MM.1S (cell line): ENCODE measurements at regions not wholly inside any gene's neighbourhood (a gene's known extent, or its start where the extent isn't known, plus 50 kb on each side); places are given as distances from the start of the nearest gene placed in this dataset.

Experiments used
- DNase-seq: peaks from one replicate; pipeline ENCODE4 v3.0.0-alpha.2; 2015
- H2AFZ ChIP-seq: fragments of 300-600 bp; sonication (generic); 2 replicates; pipeline ENCODE4 v1.6.0; 2016; ENCODE audit warnings: antibody characterized with exemption, low read length
- H3F3A ChIP-seq: fragments of 300-600 bp; sonication (generic); 2 replicates; pipeline ENCODE4 v1.6.1; 2016; ENCODE audit warnings: mild to moderate bottlenecking, antibody characterized with exemption, low read length, moderate library complexity, mixed read lengths; ENCODE audit not compliant: insufficient read depth
- H3K27ac ChIP-seq: fragments of 300-600 bp; sonication (generic); 2 replicates; pipeline ENCODE4 v1.5.1; 2016; ENCODE audit warnings: mild to moderate bottlenecking, low read length
- H3K27me3 ChIP-seq: fragments of 300-600 bp; sonication (generic); replicated peaks from 2 replicates; pipeline ENCODE4 v1.6.0; 2016; ENCODE audit warnings: low read length; ENCODE audit not compliant: insufficient read depth
- H3K36me3 ChIP-seq: fragments of 300-600 bp; sonication (generic); replicated peaks from 2 replicates; pipeline ENCODE4 v1.6.1; 2016; ENCODE audit warnings: mild to moderate bottlenecking, low read length, mixed read lengths; ENCODE audit not compliant: insufficient read depth
- H3K4me1 ChIP-seq: fragments of 300-600 bp; sonication (generic); 2 replicates; pipeline ENCODE4 v1.6.1; 2016; ENCODE audit warnings: low read length, mixed read lengths
- H3K4me2 ChIP-seq: fragments of 300-600 bp; sonication (generic); 2 replicates; pipeline ENCODE4 v1.6.0; 2016; ENCODE audit warnings: low read depth, low read length
- H3K4me3 ChIP-seq: fragments of 300-600 bp; sonication (generic); 2 replicates; pipeline ENCODE4 v1.5.1; 2016; ENCODE audit warnings: low read length, mixed read lengths
- H3K79me2 ChIP-seq: fragments of 300-600 bp; sonication (generic); 2 replicates; pipeline ENCODE4 v1.6.1; 2016; ENCODE audit warnings: mixed run types, low read length, mixed read lengths
- H3K9ac ChIP-seq: fragments of 300-600 bp; sonication (generic); 2 replicates; pipeline ENCODE4 v1.6.1; 2016; ENCODE audit warnings: low read length, mixed read lengths
- H3K9me2 ChIP-seq: fragments of 300-600 bp; sonication (generic); replicated peaks from 2 replicates; pipeline ENCODE4 v1.6.1; 2016; ENCODE audit warnings: mild to moderate bottlenecking, low read length, mixed read lengths; ENCODE audit not compliant: insufficient read depth
- H3K9me3 ChIP-seq: fragments of 300-600 bp; sonication (generic); replicated peaks from 2 replicates; pipeline ENCODE4 v1.6.1; 2016; ENCODE audit warnings: mild to moderate bottlenecking, low read length, mixed read lengths; ENCODE audit not compliant: insufficient read depth
- H4K20me1 ChIP-seq: fragments of 300-600 bp; sonication (generic); 2 replicates; pipeline ENCODE4 v1.6.1; 2016; ENCODE audit warnings: mild to moderate bottlenecking, low read length, moderate library complexity, mixed read lengths; ENCODE audit not compliant: insufficient read depth
- EZH2 ChIP-seq: fragments of 300-600 bp; sonication (generic); optimal IDR thresholded peaks from 2 replicates; pipeline ENCODE3; 2017; ENCODE audit warnings: low read depth, mild to moderate bottlenecking, antibody characterized with exemption, low read length, mixed read lengths
- EZH2phosphoT487 ChIP-seq: fragments of 300-600 bp; sonication (generic); IDR thresholded peaks from 2 replicates; pipeline ENCODE4 v1.6.1; 2018; ENCODE audit warnings: antibody characterized with exemption, low read length
- TF ChIP-seq, protein P1 (sequence below): fragments of 300-600 bp; sonication (generic); IDR thresholded peaks from 2 replicates; pipeline ENCODE4 v1.5.1; 2016; ENCODE audit warnings: antibody characterized with exemption, low read length, mixed read lengths

DNA sequence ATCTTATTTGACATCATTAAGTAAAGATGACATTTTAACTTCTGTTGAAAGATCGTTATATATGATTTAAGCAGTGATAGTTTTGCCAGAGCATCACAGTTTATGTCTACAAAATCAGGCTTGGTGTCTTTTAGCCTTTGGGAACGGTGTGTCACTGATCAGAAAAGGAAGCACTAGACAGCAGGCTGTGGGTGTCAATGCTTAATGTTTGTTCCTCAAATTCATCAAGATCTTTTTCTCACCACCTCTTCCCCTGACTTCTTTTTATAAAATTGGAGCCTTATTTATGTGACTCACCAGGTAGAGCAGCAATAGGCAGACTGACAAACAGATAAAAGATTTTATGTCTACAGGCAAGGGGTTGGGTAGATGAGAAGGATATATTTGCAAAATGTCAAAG is 1558.5 kb downstream of the EFNB2 start:
- peaks cover 50% of the 10 kb centered on the region for H3K27me3 ChIP-seq
- DNase-seq: no peak
- no peaks in the 10 kb centered on the region for H3K79me2 ChIP-seq
- no peaks in the 10 kb centered on the region for H3K9me2 ChIP-seq
- H3K4me1 ChIP-seq: peaks cover 17% of the 10 kb centered on the region; the same call in 1 of the 2 replicates
- H3K9me3 ChIP-seq: no peaks in the 10 kb centered on the region
- H2AFZ ChIP-seq: no peak overlapping the region
- H4K20me1 ChIP-seq: no peaks in the 10 kb centered on the region
- no peak for TF ChIP-seq EZH2phosphoT487
- TF ChIP-seq, protein P1, sequence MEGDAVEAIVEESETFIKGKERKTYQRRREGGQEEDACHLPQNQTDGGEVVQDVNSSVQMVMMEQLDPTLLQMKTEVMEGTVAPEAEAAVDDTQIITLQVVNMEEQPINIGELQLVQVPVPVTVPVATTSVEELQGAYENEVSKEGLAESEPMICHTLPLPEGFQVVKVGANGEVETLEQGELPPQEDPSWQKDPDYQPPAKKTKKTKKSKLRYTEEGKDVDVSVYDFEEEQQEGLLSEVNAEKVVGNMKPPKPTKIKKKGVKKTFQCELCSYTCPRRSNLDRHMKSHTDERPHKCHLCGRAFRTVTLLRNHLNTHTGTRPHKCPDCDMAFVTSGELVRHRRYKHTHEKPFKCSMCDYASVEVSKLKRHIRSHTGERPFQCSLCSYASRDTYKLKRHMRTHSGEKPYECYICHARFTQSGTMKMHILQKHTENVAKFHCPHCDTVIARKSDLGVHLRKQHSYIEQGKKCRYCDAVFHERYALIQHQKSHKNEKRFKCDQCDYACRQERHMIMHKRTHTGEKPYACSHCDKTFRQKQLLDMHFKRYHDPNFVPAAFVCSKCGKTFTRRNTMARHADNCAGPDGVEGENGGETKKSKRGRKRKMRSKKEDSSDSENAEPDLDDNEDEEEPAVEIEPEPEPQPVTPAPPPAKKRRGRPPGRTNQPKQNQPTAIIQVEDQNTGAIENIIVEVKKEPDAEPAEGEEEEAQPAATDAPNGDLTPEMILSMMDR: no peak
- TF ChIP-seq EZH2: no peak
- no peaks in the 10 kb centered on the region for H3K36me3 ChIP-seq
- H3K4me2 ChIP-seq: no peak overlapping the region
- no peaks in the 10 kb centered on the region for H3F3A ChIP-seq
- no peak overlapping the region for H3K4me3 ChIP-seq
- H3K9ac ChIP-seq: no peak overlapping the region
- no peak overlapping the region for H3K27ac ChIP-seq

DNA sequence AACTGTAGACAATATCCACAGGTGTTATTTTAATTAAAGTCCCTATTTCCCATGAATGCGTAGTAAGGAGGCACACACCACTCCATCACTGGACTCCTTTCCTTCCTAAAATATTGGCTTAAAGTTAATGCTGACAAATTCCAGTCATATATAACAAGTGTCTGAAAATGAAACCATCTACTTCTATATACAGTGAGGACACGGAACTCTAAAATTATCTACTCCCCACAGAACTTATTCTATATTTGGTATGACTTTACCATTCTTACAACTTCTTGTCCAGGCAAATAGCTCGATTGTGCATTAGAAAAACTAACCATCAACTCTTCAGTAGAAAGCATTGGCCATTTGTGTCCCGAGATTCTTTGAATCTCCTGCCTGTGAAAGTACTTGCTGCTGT is 1560.2 kb downstream of the EFNB2 start:
- H3K4me1 ChIP-seq: peaks cover 17% of the 10 kb centered on the region; the same call in 1 of the 2 replicates
- TF ChIP-seq EZH2phosphoT487: no peak
- no peak for TF ChIP-seq EZH2
- TF ChIP-seq, protein P1: no peak
- DNase-seq: peak; percentile 11
- no peaks in the 10 kb centered on the region for H3K36me3 ChIP-seq
- no peak overlapping the region for H2AFZ ChIP-seq
- H3K4me2 ChIP-seq: peak overlapping the region; percentile 37
- H3K9me2 ChIP-seq: no peaks in the 10 kb centered on the region
- H3K9me3 ChIP-seq: no peaks in the 10 kb centered on the region
- H4K20me1 ChIP-seq: no peaks in the 10 kb centered on the region
- no peaks in the 10 kb centered on the region for H3K79me2 ChIP-seq
- no peak overlapping the region for H3K27ac ChIP-seq
- no peak overlapping the region for H3K9ac ChIP-seq
- H3F3A ChIP-seq: no peaks in the 10 kb centered on the region
- H3K27me3 ChIP-seq: peaks cover 33% of the 10 kb centered on the region
- H3K4me3 ChIP-seq: 0 out of 2 replicates have a peak overlapping the region, but pooled peaks have one; percentile 7

DNA sequence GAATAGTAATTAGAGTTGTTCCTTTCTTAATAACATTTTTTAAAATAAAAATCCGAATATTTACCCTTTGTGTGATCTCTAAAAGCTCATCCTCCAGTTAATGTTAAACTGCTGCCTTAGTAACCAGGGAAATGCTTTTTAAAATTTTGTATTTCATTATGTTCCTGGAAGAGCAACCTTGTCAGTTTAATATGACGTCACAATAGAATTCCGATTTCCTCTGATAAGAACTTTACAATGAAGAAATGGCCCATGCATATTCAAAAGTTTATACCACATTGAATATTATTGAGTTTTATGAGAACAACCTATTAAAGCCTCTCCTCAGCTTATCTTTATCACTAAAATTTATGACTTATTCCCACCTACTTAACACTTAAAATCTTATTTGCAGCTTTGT is 1566.6 kb downstream of the EFNB2 start:
- no peaks in the 10 kb centered on the region for H3K4me1 ChIP-seq
- no peak for TF ChIP-seq EZH2
- TF ChIP-seq EZH2phosphoT487: no peak
- TF ChIP-seq, protein P1: no peak
- no peaks in the 10 kb centered on the region for H3K9me2 ChIP-seq
- H3K79me2 ChIP-seq: no peaks in the 10 kb centered on the region
- H3K27ac ChIP-seq: no peak overlapping the region
- H3K36me3 ChIP-seq: no peaks in the 10 kb centered on the region
- H3K4me3 ChIP-seq: no peak overlapping the region
- no peak overlapping the region for H3K4me2 ChIP-seq
- H3F3A ChIP-seq: no peaks in the 10 kb centered on the region
- no peaks in the 10 kb centered on the region for H3K9me3 ChIP-seq
- H3K9ac ChIP-seq: no peak overlapping the region
- H4K20me1 ChIP-seq: no peaks in the 10 kb centered on the region
- DNase-seq: no peak
- no peaks in the 10 kb centered on the region for H3K27me3 ChIP-seq
- H2AFZ ChIP-seq: no peak overlapping the region
